ENCODE measurements at regions not wholly inside any gene's neighbourhood (a gene's known extent, or its start where the extent isn't known, plus 50 kb on each side); places are given as distances from the start of the nearest gene placed in this dataset.

DNA sequence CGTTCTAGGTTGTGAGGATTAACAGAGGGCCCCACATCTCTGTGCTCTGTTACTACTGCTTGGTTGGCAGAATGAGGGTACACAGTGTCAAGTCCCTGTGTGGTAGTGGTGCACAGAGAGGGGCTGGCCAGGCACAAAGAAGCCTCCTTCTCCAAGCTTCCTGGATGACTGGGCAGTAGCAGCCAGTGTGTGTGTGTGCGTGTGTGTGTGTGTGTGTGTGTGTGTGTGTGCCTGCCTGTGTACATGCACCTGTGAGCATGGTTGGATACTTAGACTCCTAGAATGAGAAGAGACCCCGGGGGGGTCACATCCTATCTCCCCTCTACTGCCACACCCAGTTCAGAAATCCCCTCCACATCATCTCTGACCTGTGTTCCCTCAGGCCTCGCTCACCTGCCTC, 146.7 kb upstream of the UNC5B start:
- no peak for DNase-seq (ENCODE audit: extremely low read depth, low read depth, low spot score)

DNA sequence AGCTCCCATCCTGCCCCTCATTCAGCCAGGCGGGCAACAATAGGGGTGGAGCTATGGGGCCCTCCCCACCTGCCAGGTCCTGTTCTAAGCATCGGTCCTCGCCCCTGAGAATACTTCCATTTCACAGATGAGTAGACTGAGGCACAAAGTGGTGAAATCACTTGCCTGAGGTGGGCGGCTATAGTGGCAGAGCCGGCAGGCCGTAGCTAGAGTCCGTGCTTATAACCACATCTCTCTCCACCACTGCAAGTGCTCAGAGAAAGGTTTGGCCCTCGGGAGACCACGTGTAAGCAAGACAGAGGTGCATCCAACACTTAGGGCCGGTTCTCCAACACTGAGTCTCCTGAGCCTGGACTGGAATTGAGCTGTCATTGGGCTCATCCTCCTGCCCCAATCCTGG, 145.8 kb upstream of the UNC5B start:
- no peak for DNase-seq (ENCODE audit: extremely low read depth, low read depth, low spot score)

DNA sequence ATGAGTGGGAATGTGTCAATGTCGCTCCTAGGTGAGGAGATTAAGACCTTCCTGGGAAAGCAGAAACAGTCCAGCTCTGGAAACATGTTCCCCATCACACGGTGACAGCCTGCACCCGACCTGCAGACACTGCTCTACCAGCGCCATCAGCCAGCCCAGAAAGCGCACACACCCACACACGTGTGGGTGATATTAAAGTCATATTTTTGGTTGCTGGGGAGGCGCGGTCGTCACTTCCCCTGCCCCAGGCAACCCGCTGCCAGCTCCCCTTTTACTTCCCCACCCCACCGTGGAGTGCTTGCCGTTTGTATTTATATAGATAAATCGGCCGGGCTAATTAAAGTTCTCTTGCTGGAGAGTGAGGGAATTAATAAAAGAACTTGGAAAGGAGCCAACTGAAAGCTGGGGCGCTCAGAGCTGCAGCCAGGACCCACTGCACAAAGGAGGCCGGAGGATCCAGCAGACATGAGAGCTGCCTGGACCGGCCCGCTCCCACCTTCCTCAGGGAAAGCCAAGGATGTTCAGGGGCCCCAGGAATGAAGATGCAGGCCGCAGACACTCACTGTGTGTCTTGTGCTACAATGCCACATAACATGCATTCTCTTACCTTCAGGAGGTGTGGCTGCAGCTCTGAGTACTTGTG, 145.2 kb upstream of the UNC5B start:
- DNase-seq (ENCODE audit: extremely low read depth, low read depth, low spot score): no peak

DNA sequence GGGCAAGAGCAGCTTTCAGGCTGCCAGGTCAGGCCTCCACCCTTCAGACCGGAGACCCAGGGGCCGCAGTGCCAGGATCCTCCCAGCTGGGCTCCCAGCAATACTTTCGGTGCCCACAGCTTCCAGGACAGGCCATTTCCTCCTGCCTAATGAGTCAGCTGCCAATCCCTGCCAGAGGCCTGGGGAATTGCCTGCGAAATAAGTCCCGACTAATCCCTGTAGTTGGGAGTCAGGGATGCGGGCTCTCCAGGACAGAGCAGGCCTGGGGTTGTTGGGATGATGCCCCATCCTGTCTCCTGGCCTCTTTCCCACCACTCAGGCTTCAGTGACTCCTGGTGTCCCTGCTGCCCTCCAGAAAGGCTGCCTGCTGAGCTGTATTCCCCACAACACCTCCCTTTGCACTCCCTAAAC, 143.5 kb upstream of the UNC5B start:
- DNase-seq (ENCODE audit: extremely low read depth, low read depth, low spot score): no peak

DNA sequence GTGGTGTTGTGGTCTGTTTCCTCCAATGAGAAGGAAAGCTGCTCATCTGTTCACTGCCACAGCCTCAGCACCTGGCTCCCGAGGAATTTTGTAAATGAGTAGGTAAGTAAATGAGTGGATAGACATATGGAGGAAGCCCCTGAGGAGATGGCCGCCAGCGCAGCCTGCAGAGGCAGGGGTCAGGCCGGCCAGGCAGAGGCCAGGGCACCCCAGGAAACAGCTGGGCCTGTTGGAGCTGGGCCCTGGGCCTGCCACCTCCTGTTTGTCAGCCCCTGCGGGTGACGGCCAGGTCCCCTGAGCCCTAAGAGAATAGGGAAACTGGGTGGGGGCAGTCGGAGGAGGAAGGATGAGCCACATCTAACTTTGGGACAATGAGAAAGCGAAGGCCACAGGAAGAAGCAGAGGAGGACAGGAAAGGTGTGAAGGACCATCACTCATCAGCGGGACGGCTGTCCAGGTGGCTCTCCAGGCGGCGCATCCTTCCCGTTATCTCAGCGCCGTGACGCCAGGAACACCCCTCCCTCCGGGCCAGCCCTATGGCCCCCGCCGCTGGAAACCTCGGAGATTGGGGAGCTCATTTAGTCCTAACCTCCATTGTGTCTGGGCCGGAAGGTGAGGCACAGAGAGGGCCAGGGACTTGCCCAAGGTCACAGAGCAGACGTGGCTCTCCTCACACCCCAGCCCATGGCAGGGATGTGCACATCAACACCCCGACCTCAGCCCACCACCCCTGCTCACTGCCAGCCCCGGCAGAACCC, 142.3 kb upstream of the UNC5B start:
- no peak for DNase-seq (ENCODE audit: extremely low read depth, low read depth, low spot score)

DNA sequence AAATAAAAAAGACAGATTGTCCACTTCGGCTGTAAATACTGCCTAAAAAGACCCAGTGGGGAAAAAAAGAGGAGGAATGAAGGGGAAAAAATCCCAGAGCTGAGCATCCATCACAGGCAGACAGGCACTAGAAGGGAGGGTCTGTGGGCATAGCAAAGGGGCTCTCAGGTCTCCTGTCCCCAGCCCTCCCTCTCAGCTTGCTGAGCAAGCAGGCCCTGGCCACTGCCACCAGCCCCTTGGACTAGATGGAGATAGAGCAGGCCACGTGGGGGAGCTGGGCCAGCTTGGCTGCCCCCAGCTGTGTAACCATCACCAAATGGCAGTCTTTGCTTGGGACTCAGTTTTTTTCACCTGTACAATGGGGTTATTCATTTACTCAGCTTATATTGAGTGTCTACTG, 141.6 kb upstream of the UNC5B start:
- DNase-seq (ENCODE audit: extremely low read depth, low read depth, low spot score): no peak

DNA sequence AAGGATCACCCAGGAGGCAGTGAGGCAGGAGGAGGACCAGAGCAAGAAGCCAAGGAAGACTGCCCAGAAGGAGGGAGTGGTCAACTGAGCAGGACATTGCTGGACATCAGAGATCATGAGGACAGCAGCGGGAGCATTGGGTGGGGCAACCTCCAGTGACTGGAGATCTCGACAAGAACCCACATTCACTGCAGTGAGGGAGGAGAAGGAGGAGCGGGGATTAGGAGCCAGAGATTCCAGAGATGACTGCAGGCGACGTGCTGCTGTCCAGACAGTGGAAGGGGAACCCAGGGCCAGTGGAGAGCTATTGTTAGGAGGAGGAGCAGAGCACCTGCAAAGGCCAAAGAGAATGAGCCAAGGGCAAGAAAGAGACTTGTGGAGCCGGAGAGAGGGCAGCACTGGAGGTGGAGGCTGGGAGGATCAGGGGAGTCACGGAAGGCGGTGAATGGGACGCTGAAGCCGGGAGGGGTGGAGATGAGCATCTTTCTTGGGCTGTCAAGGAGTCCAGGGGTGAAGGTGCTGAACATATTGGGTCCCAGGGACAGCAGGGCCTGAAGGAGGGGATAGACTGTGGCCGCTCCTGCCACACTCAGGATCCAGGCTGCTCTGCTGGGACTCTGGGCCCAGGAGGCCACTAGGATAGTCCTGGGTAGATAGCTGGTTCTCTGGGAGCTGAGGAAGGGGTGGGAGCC, 140.1 kb upstream of the UNC5B start:
- no peak for DNase-seq (ENCODE audit: extremely low read depth, low read depth, low spot score)

DNA sequence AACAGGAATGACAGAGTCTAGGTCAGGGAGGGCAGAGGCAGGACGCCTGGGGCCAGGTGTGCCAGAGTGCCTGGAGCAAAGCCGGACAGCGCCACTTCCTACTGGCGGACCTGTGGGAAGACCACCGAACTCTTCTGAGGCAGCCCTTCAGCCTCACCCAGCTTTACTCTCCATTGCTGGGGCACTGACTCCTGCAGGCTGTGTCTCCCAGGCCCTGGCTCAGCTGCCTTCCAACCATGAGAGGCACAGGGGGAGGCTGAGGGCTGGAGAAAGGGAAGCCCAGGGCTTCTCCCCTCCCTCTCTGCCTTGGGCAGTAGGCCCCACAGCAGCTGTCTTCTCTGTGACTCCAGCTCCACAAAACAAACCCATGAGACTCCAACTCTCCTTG, 139.6 kb upstream of the UNC5B start:
- no peak for DNase-seq (ENCODE audit: extremely low read depth, low read depth, low spot score)

DNA sequence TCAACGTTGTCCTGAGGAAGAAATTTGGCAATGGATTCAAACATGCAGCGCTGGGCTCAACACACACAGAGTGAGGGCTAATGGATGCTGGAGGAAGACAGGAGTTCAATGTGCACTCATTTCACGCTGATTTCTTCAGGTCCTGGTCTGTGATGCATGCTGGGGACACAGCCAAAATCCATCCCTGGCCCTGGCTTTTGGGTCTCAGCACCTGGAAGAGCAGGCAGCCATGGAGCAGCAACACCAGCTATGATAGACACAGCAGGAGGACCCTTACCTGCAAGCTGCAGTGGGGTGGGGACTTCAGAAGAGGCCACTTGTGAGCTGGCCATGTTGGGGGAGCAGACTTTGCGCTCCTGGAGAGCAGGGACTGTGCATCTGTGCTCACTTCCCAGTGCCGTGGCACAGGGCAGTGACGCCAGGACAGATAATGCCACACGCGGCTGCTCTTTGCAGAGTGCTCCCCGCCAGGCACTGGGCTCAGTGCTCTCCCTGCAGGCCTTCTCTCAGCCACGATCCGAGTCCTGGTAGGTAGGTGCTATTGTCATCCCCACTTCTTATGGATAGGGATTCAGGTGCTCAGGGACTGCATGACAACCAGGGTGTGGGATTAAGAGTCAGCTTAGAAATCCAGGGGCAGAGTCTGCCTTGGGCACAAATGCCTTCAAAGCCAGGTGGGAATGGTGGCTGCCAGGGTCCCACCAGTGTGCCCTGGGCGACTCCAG, 138.8 kb upstream of the UNC5B start:
- DNase-seq (ENCODE audit: extremely low read depth, low read depth, low spot score): no peak

DNA sequence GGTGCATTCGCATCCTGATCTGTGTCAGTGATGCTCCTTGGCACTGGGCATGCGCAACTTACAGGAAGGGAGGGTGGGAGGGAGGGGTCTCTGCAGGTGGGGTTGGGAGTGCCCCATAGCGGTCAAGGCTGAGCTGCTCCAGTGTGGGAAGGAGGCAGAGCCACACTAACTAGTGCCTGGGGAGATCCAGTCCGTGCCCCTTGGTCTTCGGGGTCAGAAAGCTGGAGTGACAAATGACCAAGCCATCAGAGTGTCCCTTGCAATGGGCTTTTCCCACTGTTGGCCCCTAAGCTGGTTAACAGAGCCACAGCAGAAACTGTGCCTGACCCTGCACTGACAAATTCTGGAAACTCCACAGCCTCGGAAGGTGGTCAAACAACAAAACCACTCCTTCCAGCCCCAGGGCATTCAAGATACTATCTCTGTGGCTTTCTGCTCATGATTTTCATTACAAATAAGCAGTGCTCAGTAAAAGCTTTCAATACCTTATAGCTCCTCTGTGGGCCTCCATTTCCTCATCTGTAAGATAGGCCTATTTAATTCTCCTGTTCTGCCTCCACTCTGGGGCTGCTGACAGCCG, 138.1 kb upstream of the UNC5B start:
- DNase-seq (ENCODE audit: extremely low read depth, low read depth, low spot score): no peak

DNA sequence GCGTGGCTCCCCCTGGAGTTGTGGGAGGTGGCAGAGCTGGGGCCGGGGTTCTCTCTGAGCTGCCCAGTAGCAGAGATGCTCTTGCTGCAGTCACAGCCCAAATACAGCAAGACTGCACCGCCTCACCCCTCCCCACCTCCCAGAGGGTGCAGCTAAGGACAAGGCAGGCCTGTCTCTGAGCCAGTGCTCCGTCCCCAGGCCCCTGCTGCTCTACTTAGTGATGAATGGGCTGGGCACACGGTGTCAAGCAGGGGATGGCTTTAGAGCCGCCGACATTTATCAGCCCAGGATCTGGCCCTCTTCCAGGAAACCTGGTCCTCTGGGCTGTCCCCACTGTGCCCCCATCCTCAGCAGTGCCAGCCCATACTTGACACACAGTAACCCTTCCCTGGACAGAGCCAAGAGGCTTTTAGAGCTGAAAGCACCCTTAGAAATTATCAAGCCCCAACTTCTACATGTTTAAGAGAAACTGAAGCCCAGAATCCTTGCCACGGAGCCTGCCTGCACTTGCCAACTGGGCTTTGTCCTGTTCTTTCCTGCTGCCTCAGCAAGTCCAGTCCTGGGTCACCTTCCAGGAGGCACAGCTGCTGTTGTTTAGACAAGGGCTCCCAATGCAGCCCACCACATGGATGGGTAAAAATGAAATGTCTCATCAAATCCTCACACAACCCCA, 137.1 kb upstream of the UNC5B start:
- no peak for DNase-seq (ENCODE audit: extremely low read depth, low read depth, low spot score)

DNA sequence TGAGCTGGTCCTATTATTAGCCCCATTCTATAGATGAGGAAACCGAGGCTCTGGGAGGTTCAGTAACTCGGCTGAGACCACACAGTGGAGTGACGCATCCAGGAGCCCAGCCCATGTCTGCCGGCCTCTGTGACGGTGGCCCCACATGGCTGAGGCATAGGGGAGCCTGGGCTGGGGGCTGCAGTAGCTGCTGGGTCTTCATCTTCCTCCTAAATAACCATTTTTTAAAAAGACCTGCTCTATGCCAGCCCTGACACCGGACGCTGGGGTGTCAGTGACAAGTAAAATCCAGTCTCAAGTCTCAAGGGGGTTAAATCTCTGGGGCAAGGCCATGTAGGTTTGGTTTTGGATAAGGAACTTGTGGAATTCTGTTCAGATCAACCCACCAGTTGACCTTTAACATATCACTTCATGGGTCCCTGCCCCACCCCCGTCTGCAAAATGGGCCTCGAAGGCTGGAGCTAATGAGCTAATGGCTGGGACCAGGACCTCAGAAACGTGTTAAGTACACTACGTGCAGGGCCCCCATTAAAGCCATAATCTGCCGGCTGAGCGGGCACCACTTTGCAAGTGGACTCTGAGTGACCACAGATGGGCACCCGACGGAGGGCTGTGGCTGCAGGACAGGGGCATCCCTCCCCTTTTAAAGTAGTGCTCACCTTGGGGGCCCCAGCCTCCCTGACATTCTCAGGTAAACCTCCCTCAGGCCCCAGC, 136.5 kb upstream of the UNC5B start:
- no peak for DNase-seq (ENCODE audit: extremely low read depth, low read depth, low spot score)

DNA sequence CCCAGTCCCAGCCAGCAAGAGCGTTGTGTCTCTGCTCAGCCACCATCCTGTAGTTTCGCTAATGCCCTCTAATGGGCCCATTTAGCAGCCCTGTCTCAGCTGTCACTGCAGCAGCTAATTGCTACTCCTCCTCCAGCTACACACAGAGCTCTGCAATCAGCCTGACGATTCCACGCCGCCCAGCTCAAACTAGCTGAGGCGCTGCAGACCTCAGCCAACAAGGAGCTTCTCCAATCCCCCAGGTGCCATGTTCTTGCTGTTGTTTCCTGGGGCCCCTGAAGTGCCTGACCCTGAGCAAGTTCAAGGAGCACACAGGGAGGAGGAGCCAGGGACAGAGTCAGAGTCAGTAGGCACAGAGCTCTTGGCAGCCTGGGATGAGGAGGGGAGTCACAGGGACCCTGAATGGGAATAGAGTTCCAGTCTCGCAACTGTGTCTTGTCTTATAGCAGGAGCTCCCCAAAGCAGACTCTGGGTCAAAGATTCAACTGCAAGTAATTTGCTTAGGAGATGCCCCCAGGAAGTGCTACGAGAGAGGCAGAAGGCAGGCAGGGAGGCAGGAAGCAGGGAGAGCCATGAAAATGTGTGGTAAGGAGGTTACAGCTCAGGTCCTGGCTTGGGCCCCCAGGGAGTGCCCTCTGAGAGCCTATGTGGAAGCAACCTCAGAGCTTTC, 135.8 kb upstream of the UNC5B start:
- DNase-seq (ENCODE audit: extremely low read depth, low read depth, low spot score): no peak

DNA sequence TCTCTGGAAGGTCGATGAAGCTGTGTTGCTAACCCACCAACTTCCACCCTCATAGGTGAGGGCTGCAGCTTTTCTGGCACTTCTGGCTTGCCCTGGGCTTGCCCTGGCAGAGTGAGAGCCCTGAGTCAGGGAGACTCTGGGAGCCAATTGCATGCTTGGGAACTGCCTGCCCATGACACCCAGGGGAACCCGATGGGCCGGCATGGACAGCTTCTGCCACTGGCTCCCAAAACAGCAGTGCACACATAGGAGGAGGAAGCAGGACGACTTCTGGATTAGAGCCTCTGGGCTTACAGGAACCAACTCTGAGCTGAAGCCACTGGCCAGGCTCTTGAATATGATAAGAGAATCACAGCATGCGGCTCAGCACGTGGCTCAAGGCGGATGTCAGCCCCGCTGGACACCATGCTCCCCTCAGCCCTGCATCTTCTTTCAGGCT, 135.2 kb upstream of the UNC5B start:
- no peak for DNase-seq (ENCODE audit: extremely low read depth, low read depth, low spot score)

DNA sequence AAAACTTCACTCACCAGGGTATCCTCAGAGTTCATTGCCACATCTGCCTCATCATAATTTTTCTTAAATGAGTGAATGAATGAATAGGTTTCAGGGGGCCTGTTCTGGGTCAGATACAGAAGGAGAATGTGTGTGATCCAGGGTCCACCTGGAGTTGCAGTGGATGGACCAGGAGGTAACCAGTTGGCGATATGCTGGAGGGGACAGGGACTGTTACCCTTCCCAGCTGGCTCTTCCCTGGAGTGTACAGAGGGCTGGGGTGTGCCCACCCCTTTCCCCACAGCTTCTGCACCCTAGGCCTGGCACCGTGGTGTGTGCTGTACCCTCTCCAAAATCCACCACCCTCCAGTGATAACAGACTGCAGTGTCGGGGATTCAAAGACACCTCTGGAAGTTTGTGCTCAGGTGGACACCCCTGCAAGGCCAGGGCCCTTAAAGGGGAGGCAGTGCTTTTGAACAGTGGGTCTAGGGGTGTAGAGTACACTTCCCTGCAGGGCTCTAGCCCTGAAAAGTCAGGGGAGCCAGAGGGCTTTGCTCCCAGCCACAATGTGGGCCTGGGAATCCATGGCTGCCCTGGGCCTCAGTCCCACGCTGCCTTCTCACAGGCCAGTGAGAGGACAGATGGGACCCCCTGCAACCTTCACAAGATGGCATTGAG, 134.4 kb upstream of the UNC5B start:
- no peak for DNase-seq (ENCODE audit: extremely low read depth, low read depth, low spot score)

DNA sequence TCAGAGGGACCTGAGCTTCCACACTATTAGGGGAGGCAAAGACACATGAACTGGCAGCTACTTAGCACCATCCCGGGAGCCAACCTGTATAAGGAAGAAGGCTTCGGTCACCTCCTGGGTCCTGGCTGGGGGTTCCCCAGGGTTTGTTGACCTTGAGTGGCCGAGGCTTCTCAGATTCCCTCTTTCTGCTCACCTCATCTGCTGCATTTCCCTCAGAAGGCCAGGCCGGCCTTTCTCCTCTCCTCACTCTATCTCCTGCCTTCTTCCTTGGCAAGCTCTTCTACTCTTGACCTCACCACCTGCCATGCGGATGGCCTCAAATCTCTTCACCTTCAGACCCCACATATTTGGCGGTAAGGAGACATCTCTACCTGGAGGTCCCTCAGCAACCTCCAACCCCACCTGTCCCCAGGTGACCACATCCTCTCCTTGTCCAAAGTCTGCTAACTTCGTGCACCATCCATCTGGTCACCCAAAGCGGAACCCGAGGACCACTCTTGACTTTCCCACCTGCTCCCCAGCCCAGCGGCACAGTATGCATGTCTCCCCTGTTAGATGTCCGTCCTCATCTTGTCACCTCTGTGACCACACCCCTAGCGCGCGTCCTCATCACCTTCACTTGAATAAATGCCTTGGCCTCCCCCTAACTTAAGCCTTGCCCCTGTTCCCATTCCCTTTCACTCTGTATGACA, 133.8 kb upstream of the UNC5B start:
- DNase-seq (ENCODE audit: extremely low read depth, low read depth, low spot score): no peak

DNA sequence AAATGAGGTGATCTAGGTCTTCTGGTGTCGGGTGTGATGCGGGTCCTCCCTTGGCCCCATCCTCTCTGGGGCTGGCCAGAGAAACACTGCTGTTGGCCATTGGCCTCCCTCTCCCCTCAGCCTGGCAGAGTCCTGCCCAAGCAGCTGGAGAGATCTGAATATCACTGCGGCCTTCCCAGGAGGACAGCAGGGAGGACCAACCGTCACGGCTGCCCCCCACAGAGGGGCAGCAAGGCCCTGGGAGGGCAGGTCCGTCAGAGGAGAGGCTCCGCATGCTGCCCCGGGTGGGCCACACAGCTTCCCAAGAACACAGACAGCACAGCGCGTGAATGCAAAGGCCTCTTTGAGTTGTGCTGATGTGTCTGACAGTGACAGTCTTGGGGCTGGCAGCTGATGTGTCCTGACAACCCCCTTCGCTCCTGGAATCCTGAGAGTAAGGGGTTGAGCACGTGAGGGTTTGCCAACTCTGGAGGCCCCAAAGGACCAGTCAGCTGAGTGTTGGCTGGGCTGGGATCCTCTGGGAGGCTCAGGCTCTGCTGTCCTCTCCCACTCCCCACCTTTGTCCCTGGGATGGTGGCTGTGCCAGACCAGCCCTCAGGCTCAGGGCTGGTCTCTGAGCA, 132.5 kb upstream of the UNC5B start:
- DNase-seq (ENCODE audit: extremely low read depth, low read depth, low spot score): no peak
